ENCODE measurements at regions not wholly inside any gene's neighbourhood (a gene's known extent, or its start where the extent isn't known, plus 50 kb on each side); places are given as distances from the start of the nearest gene placed in this dataset.
"Not testable (repeated sequence)": the region's sequence is repeated elsewhere in the genome, so short reads cannot be mapped to it uniquely, and the experiment has no call there.

DNA sequence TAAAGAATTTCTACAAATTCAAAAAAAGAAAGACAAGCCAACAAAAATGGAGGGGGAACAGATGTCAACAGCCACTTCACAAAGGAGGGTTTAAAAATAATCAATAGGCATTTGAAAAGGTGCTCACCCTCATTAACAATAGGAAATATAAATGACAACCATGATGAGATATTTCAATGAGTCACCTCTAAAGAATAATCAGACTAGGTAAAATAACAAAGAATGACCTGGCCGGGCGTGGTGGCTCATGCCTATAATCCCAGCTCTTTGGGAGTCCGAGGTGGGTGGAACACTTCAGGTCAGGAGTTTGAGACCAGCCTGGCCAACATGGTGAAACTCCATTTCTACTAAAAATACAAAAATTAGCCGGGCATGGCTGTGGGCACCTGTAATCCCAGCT, 133.6 kb downstream of the KCNE4 start:
- H3K9me3 ChIP-seq = no peaks in the 10 kb centered on the region
- TF ChIP-seq POLR2AphosphoS5 (IDR thresholded peaks at IDR 0.05) (no peak), POLR2A (IDR thresholded peaks at IDR 0.05) (no peak)
- TF ChIP-seq, protein P1, sequence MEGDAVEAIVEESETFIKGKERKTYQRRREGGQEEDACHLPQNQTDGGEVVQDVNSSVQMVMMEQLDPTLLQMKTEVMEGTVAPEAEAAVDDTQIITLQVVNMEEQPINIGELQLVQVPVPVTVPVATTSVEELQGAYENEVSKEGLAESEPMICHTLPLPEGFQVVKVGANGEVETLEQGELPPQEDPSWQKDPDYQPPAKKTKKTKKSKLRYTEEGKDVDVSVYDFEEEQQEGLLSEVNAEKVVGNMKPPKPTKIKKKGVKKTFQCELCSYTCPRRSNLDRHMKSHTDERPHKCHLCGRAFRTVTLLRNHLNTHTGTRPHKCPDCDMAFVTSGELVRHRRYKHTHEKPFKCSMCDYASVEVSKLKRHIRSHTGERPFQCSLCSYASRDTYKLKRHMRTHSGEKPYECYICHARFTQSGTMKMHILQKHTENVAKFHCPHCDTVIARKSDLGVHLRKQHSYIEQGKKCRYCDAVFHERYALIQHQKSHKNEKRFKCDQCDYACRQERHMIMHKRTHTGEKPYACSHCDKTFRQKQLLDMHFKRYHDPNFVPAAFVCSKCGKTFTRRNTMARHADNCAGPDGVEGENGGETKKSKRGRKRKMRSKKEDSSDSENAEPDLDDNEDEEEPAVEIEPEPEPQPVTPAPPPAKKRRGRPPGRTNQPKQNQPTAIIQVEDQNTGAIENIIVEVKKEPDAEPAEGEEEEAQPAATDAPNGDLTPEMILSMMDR (IDR thresholded peaks at IDR 0.05) = no peak
- no peaks in the 10 kb centered on the region for H3K27me3 ChIP-seq
- H3K27ac ChIP-seq = no peak overlapping the region
- no peak for DNase-seq (ENCODE audit: low spot score in 2 of 2)
- intact Hi-C loops (cut with DNase I; ENCODE audit: low total_unique reads) = no loop called here
- H3K4me1 ChIP-seq = no peaks in the 10 kb centered on the region
- no peaks in the 10 kb centered on the region for H3K36me3 ChIP-seq
- no peak overlapping the region for H3K4me3 ChIP-seq

GRCh38 chr2:223187256-223187655, 135.3 kb downstream of the KCNE4 start:
- no peaks in the 10 kb centered on the region for H3K27me3 ChIP-seq
- H3K4me1 ChIP-seq = no peaks in the 10 kb centered on the region
- intact Hi-C loops (cut with DNase I; ENCODE audit: low total_unique reads) = no loop called here
- no peak for DNase-seq (ENCODE audit: low spot score in 2 of 2)
- H3K4me3 ChIP-seq = no peak overlapping the region
- TF ChIP-seq POLR2A (IDR thresholded peaks at IDR 0.05) (no peak), POLR2AphosphoS5 (IDR thresholded peaks at IDR 0.05) (no peak)
- TF ChIP-seq, protein P1 (IDR thresholded peaks at IDR 0.05) = no peak
- no peak overlapping the region for H3K27ac ChIP-seq
- H3K9me3 ChIP-seq = no peaks in the 10 kb centered on the region
- H3K36me3 ChIP-seq = no peaks in the 10 kb centered on the region

DNA sequence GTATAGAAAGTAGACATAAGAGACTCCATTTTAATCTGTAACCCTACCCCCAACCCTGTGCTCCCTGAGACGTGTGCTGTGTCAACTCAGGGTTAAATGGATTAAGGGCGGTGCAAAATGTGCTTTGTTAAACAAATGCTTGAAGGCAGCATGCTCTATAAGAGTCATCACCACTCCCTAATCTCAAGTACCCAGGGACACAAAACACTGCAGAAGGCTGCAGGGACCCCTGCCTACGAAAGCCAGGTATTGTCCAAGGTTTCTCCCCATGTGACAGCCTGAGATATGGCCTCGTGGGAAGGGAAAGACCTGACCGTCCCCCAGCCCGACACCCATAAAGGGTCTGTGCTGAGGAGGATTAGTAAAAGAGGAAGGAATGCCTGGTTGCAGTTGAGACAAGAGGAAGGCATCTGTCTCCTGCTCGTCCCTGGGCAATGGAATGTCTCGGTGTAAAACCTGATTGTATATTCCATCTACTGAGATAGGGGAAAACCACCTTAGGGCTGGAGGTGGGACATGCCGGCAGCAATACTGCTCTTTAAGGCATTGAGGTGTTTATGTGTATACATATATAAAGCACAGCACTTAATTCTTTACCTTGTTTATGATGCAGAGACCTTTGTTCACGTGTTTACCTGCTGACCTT, 138.7 kb downstream of the KCNE4 start:
- H3K36me3 ChIP-seq; H3K4me1 ChIP-seq; DNase-seq (ENCODE audit: low spot score in 2 of 2); H3K27ac ChIP-seq; H3K9me3 ChIP-seq; H3K27me3 ChIP-seq; H3K4me3 ChIP-seq; intact Hi-C loops (cut with DNase I; ENCODE audit: low total_unique reads): not testable (repeated sequence)

DNA sequence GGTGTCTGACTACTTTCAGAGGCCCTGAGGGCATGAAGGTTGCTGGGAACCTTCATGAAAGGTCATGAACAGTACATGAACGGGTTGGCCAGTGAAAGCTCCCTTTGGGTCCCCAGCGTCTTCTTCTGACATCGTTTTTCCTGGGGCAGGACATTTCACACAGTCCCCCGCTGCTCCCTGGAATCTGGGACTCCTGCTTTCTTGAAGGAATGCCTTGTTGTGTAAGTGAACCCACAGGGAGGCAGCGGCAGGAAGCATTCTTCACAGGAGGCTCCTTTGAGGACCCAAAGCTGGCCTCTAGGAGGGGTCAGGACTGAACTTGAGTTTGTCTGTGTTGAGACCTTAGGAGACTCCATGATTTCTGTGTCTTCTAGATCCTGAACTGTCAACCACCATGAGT, 144.3 kb downstream of the KCNE4 start:
- H3K27ac ChIP-seq = no peak overlapping the region
- H3K4me3 ChIP-seq = no peak overlapping the region
- TF ChIP-seq POLR2AphosphoS5 (IDR thresholded peaks at IDR 0.05) (no peak), POLR2A (IDR thresholded peaks at IDR 0.05) (no peak)
- TF ChIP-seq, protein P1 (IDR thresholded peaks at IDR 0.05) = no peak
- intact Hi-C loops (cut with DNase I; ENCODE audit: low total_unique reads) = no loop called here
- H3K36me3 ChIP-seq = no peaks in the 10 kb centered on the region
- no peaks in the 10 kb centered on the region for H3K9me3 ChIP-seq
- H3K27me3 ChIP-seq = no peaks in the 10 kb centered on the region
- no peaks in the 10 kb centered on the region for H3K4me1 ChIP-seq
- DNase-seq (ENCODE audit: low spot score in 2 of 2) = no peak

GRCh38 chr2:223197046-223197445, 145.1 kb downstream of the KCNE4 start:
- Histone ChIP-seq H3K4me1 (no peaks in the 10 kb centered on the region), H3K27me3 (no peaks in the 10 kb centered on the region), H3K27ac (no peak overlapping the region), H3K36me3 (no peaks in the 10 kb centered on the region), H3K4me3 (no peak overlapping the region), H3K9me3 (no peaks in the 10 kb centered on the region)
- DNase-seq (ENCODE audit: low spot score in 2 of 2) = no peak
- intact Hi-C loops (cut with DNase I; ENCODE audit: low total_unique reads) = no loop called here
- TF ChIP-seq, protein P1 (IDR thresholded peaks at IDR 0.05) = no peak
- TF ChIP-seq POLR2AphosphoS5 (IDR thresholded peaks at IDR 0.05) (no peak), POLR2A (IDR thresholded peaks at IDR 0.05) (no peak)

Data from breast epithelium (tissue), 4 donors.